ENCODE measurements at regions not wholly inside any gene's neighbourhood (a gene's known extent, or its start where the extent isn't known, plus 50 kb on each side); places are given as distances from the start of the nearest gene placed in this dataset.

DNA sequence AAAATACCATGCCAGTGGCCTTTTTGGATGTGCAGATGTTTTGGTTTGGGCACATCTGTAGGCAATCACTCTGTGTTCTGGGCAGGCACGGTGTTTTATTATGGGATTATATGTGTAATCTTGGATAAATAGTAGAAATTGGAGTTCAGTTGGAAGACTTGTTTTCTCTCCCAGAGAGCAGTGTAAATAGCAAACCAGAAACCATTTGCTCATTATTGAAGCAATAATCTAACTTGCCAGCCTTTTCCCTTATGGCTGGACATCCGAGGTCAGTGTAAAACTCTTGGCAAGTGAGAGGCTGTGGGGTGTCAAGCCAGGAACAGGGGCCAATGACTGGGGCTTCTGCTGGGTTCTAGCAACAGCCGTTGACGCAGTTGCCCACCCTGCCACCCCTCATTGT is 69.9 kb downstream of the IRX3 start:
- Histone ChIP-seq H2BK5ac (ENCODE audit: low read depth, low read length) (no peak overlapping the region), H4K91ac (replicated peaks; ENCODE audit: insufficient read length, low read length) (no peak overlapping the region), H3K27ac (ENCODE audit: low read depth, low read length) (no peak overlapping the region), H3K23me2 (ENCODE audit: low read depth, low read length) (no peaks in the 10 kb centered on the region), H2AFZ (ENCODE audit: low read length) (no peak overlapping the region), H3K9me3 (ENCODE audit: insufficient read depth in 2 of 2, low read depth in 1 of 2, low read length in 1 of 2) (no peaks in the 10 kb centered on the region), H3K23ac (ENCODE audit: insufficient read length) (no peak overlapping the region), H3K79me1 (ENCODE audit: low read depth, low read length) (no peaks in the 10 kb centered on the region), H3K27me3 (replicated peaks in 1 of 4; ENCODE audit: control insufficient read depth in 3 of 4, extremely low read depth in 1 of 4, insufficient read depth in 3 of 4, low read length in 3 of 4) (no peaks in the 10 kb centered on the region), H3K18ac (ENCODE audit: extremely low read depth, low read length) (no peak overlapping the region), H2BK20ac (ENCODE audit: low read length) (no peak overlapping the region), H4K20me1 (replicated peaks in 1 of 2; ENCODE audit: control insufficient read depth in 1 of 2, insufficient read depth in 2 of 2, low read length in 2 of 2) (no peaks in the 10 kb centered on the region), H2BK15ac (ENCODE audit: low read length) (no peak overlapping the region), H3K4ac (replicated peaks; ENCODE audit: insufficient read length, low read depth, low read length) (no peak overlapping the region), H4K8ac (ENCODE audit: extremely low read depth, insufficient read depth, low read length) (no peak overlapping the region), H2BK120ac (replicated peaks; ENCODE audit: low read depth, low read length) (no peak overlapping the region), H4K5ac (ENCODE audit: insufficient read length, low read depth, low read length) (no peak overlapping the region), H2BK12ac (ENCODE audit: low read depth, low read length) (no peak overlapping the region), H3K14ac (ENCODE audit: insufficient read length) (no peak overlapping the region), H3K9ac (replicated peaks in 1 of 4; ENCODE audit: extremely low read depth in 1 of 4, low read depth in 3 of 4, low read length in 3 of 4) (no peak overlapping the region), H2AK5ac (ENCODE audit: low read depth, low read length) (no peak overlapping the region), H3K36me3 (ENCODE audit: control insufficient read depth in 2 of 4, insufficient read depth in 4 of 4, low read length in 3 of 4) (no peaks in the 10 kb centered on the region), H3K56ac (replicated peaks; ENCODE audit: insufficient read length, low read depth, low read length) (no peak overlapping the region), H3K4me1 (replicated peaks in 1 of 4; ENCODE audit: control insufficient read depth in 3 of 4, insufficient read depth in 4 of 4, low read length in 3 of 4) (no peaks in the 10 kb centered on the region), H3K79me2 (ENCODE audit: control insufficient read depth in 1 of 2, insufficient read depth in 2 of 2, low read length in 2 of 2) (no peaks in the 10 kb centered on the region), H3K4me3 (ENCODE audit: extremely low read depth in 1 of 4, insufficient read depth in 2 of 4, low read depth in 3 of 4, low read length in 4 of 4) (no peak overlapping the region), H3K4me2 (ENCODE audit: insufficient read depth in 1 of 2, low read depth in 2 of 2, low read length in 2 of 2) (no peak overlapping the region)
- WGBS, 2 experiments (ENCODE audit: extremely low coverage in 1 of 2, insufficient coverage in 1 of 2, insufficient read length in 1 of 2, insufficient replicate concordance in 2 of 2, low coverage in 1 of 2, low lambda C conversion rate in 2 of 2, missing lambda C conversion rate in 1 of 2) = 91% methylated on average over 4 of the region's 4 CpGs; no CpG with 5 or more reads in 1 of the 2 experiments
- DNase-seq (ENCODE audit: low read depth in 1 of 2, low spot score in 2 of 2) (no peak), FAIRE-seq (no peak)
- POLR2A ChIA-PET (ENCODE audit: partially characterized antibody) = no interaction called here
- CTCF ChIA-PET (ENCODE audit: partially characterized antibody) = no interaction called here
- TF ChIP-seq BRCA1 (IDR thresholded peaks at IDR 0.05; ENCODE audit: low read depth, low read length) (no peak), MAFK (IDR thresholded peaks at IDR 0.05; ENCODE audit: low read depth, low read length) (no peak), ASH2L (IDR thresholded peaks at IDR 0.05; ENCODE audit: low read length) (no peak), SIRT6 (IDR thresholded peaks at IDR 0.05; ENCODE audit: low read length) (no peak), FOSL1 (IDR thresholded peaks at IDR 0.05; ENCODE audit: insufficient read depth, low read depth, low read length) (no peak), HDAC2 (IDR thresholded peaks at IDR 0.05; ENCODE audit: borderline replicate concordance in 1 of 2, low read depth in 2 of 2, low read length in 2 of 2) (no peak), CHD2 (IDR thresholded peaks at IDR 0.05; ENCODE audit: low read length) (no peak), TBP (IDR thresholded peaks at IDR 0.05; ENCODE audit: low read depth, low read length) (no peak), KDM5A (IDR thresholded peaks at IDR 0.05; ENCODE audit: low read length) (no peak), SP1 (IDR thresholded peaks at IDR 0.05; ENCODE audit: low read depth, low read length) (no peak), CEBPB (IDR thresholded peaks at IDR 0.05; ENCODE audit: low read depth, low read length) (no peak), SUZ12 (IDR thresholded peaks at IDR 0.05; ENCODE audit: low read length) (no peak), TAF1 (IDR thresholded peaks at IDR 0.05; ENCODE audit: low read depth, low read length) (no peak)
- TF ChIP-seq, protein P1, sequence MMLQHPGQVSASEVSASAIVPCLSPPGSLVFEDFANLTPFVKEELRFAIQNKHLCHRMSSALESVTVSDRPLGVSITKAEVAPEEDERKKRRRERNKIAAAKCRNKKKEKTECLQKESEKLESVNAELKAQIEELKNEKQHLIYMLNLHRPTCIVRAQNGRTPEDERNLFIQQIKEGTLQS (IDR thresholded peaks at IDR 0.05; ENCODE audit: insufficient read depth, low read depth, low read length) = no peak
- TF ChIP-seq, protein P2, sequence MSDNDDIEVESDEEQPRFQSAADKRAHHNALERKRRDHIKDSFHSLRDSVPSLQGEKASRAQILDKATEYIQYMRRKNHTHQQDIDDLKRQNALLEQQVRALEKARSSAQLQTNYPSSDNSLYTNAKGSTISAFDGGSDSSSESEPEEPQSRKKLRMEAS (IDR thresholded peaks at IDR 0.05) = no peak

Data from H1 (cell line).